ENCODE measurements at regions not wholly inside any gene's neighbourhood (a gene's known extent, or its start where the extent isn't known, plus 50 kb on each side); places are given as distances from the start of the nearest gene placed in this dataset.

GRCh38 chr13:39100996-39101738 is 62.9 kb downstream of the NHLRC3 start:
- Mint-ChIP-seq H3K27me3 (ENCODE audit: low read depth) (no peaks in the 10 kb centered on the region), H3K36me3 (ENCODE audit: low read depth) (no peaks in the 10 kb centered on the region), H3K4me1 (ENCODE audit: low read depth) (no peaks in the 10 kb centered on the region), H3K9me3 (no peaks in the 10 kb centered on the region), H3K27ac (no peak overlapping the region), H3K4me3 (no peak overlapping the region)

DNA sequence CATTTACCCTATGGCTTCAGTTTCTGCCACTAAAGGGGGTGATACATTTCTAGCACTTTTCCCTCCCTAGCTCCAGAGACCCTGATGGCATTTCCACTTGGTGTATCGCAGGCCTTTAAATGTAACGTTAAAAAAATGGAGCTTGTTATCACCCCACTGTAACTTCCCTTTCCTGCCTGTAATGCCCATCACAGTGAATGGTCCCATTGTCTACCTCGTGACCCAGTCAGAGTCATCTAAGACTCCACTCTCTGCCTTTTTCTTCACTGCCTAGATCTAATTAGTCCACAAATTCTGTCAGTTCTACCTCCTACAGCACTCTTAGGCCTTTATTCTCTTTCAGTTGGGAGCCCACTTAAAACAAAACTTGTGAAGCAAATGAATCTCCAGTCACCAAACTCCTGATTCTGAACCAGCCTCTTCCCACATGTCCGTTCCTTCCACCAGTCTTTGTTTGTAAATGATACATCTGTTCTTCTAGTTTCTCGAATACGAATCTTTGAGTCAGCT is 64.8 kb downstream of the NHLRC3 start:
- Mint-ChIP-seq H3K9me3 (no peaks in the 10 kb centered on the region), H3K36me3 (ENCODE audit: low read depth) (no peaks in the 10 kb centered on the region)

GRCh38 chr13:39105110-39105509 is 66.9 kb downstream of the NHLRC3 start:
- Mint-ChIP-seq H3K27me3 (ENCODE audit: low read depth) (peaks cover 12% of the 10 kb centered on the region), H3K27ac (no peak overlapping the region), H3K4me3 (no peak overlapping the region), H3K4me1 (ENCODE audit: low read depth) (no peaks in the 10 kb centered on the region), H3K9me3 (no peaks in the 10 kb centered on the region), H3K36me3 (ENCODE audit: low read depth) (no peaks in the 10 kb centered on the region)

More for the DNA sequence above, 64.8 kb downstream of the NHLRC3 start:
- Mint-ChIP-seq H3K4me3 (no peak overlapping the region), H3K27ac (no peak overlapping the region), H3K4me1 (ENCODE audit: low read depth) (no peaks in the 10 kb centered on the region), H3K27me3 (ENCODE audit: low read depth) (no peaks in the 10 kb centered on the region)

DNA sequence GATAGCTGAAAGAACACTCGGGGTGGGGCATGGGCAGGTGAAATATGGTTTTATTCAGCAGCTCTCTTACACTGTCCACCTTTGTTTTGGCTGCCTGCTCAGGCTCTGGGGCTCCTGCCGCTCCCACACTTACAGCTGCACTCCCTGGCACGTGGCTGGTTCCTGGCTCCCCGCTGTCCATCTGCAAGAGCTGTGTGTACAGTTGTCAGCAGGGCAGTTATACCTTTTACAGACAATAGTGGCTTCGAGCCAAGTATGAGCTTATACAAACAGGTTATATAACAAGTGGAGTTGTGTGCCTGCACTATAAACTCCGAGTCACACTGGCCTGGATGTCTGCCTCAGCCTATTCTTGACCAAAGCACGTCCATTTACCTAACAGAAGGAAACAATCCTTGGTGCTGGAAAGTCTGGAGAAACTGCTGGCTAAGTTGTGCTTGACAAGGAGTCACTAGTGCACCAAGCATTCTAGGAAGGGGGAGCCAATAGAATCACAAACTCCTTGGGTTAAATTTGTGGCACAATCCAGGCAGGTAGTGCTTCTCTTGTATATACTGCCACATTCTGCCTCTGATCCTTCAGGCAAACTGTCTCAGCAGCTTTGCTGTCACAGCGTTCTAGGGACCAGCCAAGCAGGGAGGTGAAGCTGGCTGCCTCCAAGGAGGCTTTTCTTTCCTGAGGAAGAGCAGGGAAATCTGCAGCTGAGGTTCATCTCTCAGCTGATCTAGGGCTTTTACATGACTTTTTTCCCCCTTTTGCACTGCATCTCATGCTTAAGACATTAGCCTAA is 68.2 kb downstream of the NHLRC3 start:
- Mint-ChIP-seq H3K4me1 (ENCODE audit: low read depth) (no peaks in the 10 kb centered on the region), H3K27ac (no peak overlapping the region), H3K9me3 (no peaks in the 10 kb centered on the region), H3K27me3 (ENCODE audit: low read depth) (peaks cover 12% of the 10 kb centered on the region), H3K36me3 (ENCODE audit: low read depth) (no peaks in the 10 kb centered on the region), H3K4me3 (no peak overlapping the region)

- Mint-ChIP-seq H3K4me3 (no peak overlapping the region), H3K9me3 (no peaks in the 10 kb centered on the region), H3K36me3 (ENCODE audit: low read depth) (no peaks in the 10 kb centered on the region)
These were observed 69.3 kb downstream of the NHLRC3 start for GRCh38 chr13:39107561-39107960.

DNA sequence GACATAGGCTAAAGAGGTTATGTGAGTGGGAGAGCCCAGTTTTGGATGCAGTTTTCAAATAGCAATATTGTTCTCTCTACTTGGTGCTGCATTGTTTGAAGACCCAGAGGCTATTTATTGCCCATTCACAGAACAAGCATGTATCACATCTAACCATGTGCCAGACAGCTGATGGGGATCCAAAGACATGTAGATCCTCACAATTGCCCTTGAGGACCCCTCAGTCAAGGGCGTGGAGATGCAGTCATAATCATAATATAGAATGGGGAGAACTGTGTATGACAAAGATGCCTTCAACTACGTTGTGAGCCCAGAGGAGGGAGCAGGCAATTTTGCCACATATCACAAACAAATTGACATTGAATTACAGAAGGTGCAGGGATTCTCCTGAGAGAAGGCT is 70.5 kb downstream of the NHLRC3 start:
- no peaks in the 10 kb centered on the region for H3K4me1 Mint-ChIP-seq (ENCODE audit: low read depth)
- no peak overlapping the region for H3K4me3 Mint-ChIP-seq
- peaks cover 12% of the 10 kb centered on the region for H3K27me3 Mint-ChIP-seq (ENCODE audit: low read depth)
- no peak overlapping the region for H3K27ac Mint-ChIP-seq
- H3K9me3 Mint-ChIP-seq = no peaks in the 10 kb centered on the region
- no peaks in the 10 kb centered on the region for H3K36me3 Mint-ChIP-seq (ENCODE audit: low read depth)

More at GRCh38 chr13:39107561-39107960, 69.3 kb downstream of the NHLRC3 start:
- Mint-ChIP-seq H3K27me3 (ENCODE audit: low read depth) (peaks cover 12% of the 10 kb centered on the region), H3K27ac (no peak overlapping the region), H3K4me1 (ENCODE audit: low read depth) (no peaks in the 10 kb centered on the region)

- Mint-ChIP-seq H3K27me3 (ENCODE audit: low read depth) (peaks cover 14% of the 10 kb centered on the region), H3K4me1 (ENCODE audit: low read depth) (no peaks in the 10 kb centered on the region), H3K36me3 (ENCODE audit: low read depth) (no peaks in the 10 kb centered on the region), H3K4me3 (no peak overlapping the region), H3K27ac (no peak overlapping the region), H3K9me3 (no peaks in the 10 kb centered on the region)
These were observed 72.4 kb downstream of the NHLRC3 start for GRCh38 chr13:39110518-39111097.

GRCh38 chr13:39111145-39111544 is 72.9 kb downstream of the NHLRC3 start:
- Mint-ChIP-seq H3K9me3 (no peaks in the 10 kb centered on the region), H3K27ac (no peak overlapping the region), H3K36me3 (ENCODE audit: low read depth) (no peaks in the 10 kb centered on the region), H3K4me1 (ENCODE audit: low read depth) (no peaks in the 10 kb centered on the region), H3K4me3 (no peak overlapping the region), H3K27me3 (ENCODE audit: low read depth) (peaks cover 15% of the 10 kb centered on the region)

DNA sequence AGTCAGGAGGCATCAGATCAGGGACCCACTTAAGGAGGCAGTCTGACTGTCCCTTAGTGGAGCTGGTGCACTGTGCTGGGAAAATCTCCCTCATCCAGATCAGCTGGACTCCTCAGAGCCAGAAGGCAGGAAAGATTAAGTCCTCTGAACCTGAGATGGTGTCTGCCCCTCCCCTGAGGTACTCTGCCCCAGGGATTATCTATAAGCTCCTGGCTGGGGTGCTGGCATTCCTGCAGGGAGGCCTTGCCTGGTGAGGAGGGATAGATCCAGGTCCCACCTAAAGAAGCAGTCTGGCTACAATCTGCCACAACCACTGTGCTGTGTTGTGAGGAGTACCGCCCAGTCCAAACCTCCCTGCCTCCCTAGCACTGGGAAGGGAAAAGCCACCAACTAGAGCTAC is 81.2 kb downstream of the NHLRC3 start:
- Mint-ChIP-seq H3K27ac (no peak overlapping the region), H3K27me3 (ENCODE audit: low read depth) (peaks cover 3% of the 10 kb centered on the region), H3K4me1 (ENCODE audit: low read depth) (no peaks in the 10 kb centered on the region), H3K9me3 (no peaks in the 10 kb centered on the region), H3K36me3 (ENCODE audit: low read depth) (no peaks in the 10 kb centered on the region), H3K4me3 (no peak overlapping the region)

DNA sequence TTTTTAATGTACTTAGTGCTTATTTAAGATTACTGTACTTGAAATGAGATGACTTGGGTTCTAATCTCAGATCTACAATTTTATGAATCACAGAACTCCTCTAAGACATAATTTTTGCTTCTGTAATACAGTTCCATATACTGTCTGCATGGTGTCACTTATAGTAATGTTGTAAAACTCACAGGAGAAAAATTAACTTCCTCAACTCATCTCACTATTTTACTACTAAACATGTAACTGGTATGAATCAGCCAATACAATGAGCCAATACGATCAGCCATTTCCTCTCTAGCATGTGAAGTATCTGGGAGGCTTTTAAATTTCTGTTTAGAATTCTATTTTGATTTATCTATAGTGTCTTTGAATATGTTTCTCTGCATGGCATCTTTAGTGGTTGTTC is 85.3 kb downstream of the NHLRC3 start:
- Mint-ChIP-seq H3K9me3 (no peaks in the 10 kb centered on the region), H3K27ac (no peak overlapping the region), H3K27me3 (ENCODE audit: low read depth) (no peaks in the 10 kb centered on the region), H3K36me3 (ENCODE audit: low read depth) (no peaks in the 10 kb centered on the region), H3K4me1 (ENCODE audit: low read depth) (no peaks in the 10 kb centered on the region), H3K4me3 (no peak overlapping the region)

DNA sequence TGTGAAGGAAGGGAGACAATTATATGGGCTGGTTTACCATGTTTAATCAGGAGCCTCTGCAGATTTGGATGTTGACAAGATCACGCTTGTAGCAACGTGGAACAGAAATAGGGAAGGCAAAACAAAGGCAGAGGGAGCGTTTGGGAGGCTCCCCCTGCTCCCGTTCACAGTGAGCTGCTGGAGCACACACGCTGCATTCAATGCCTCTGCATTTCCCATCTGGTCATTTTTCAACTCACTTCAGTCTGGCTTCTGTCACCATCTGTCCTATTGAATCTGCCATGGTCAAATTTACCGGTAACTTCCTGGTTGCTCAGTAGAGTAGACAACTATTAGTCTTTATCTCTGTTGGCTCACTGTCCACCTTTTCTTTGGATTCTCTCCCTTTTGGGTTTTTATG is 91.0 kb downstream of the NHLRC3 start:
- no peak overlapping the region for H3K4me3 Mint-ChIP-seq
- H3K9me3 Mint-ChIP-seq = no peaks in the 10 kb centered on the region
- H3K27ac Mint-ChIP-seq = no peak overlapping the region
- H3K4me1 Mint-ChIP-seq (ENCODE audit: low read depth) = no peaks in the 10 kb centered on the region
- no peaks in the 10 kb centered on the region for H3K27me3 Mint-ChIP-seq (ENCODE audit: low read depth)
- no peaks in the 10 kb centered on the region for H3K36me3 Mint-ChIP-seq (ENCODE audit: low read depth)

GRCh38 chr13:39130301-39130700 is 92.0 kb downstream of the NHLRC3 start:
- no peaks in the 10 kb centered on the region for H3K27me3 Mint-ChIP-seq (ENCODE audit: low read depth)
- no peak overlapping the region for H3K4me3 Mint-ChIP-seq
- H3K9me3 Mint-ChIP-seq = no peaks in the 10 kb centered on the region
- H3K27ac Mint-ChIP-seq = no peak overlapping the region
- H3K4me1 Mint-ChIP-seq (ENCODE audit: low read depth) = no peaks in the 10 kb centered on the region
- H3K36me3 Mint-ChIP-seq (ENCODE audit: low read depth) = no peaks in the 10 kb centered on the region

- H3K9me3 Mint-ChIP-seq = no peaks in the 10 kb centered on the region
- H3K27me3 Mint-ChIP-seq (ENCODE audit: low read depth) = no peaks in the 10 kb centered on the region
- H3K36me3 Mint-ChIP-seq (ENCODE audit: low read depth) = no peaks in the 10 kb centered on the region
- no peaks in the 10 kb centered on the region for H3K4me1 Mint-ChIP-seq (ENCODE audit: low read depth)
- no peak overlapping the region for H3K27ac Mint-ChIP-seq
- H3K4me3 Mint-ChIP-seq = no peak overlapping the region
These were observed 94.3 kb downstream of the NHLRC3 start for GRCh38 chr13:39132286-39133230.

DNA sequence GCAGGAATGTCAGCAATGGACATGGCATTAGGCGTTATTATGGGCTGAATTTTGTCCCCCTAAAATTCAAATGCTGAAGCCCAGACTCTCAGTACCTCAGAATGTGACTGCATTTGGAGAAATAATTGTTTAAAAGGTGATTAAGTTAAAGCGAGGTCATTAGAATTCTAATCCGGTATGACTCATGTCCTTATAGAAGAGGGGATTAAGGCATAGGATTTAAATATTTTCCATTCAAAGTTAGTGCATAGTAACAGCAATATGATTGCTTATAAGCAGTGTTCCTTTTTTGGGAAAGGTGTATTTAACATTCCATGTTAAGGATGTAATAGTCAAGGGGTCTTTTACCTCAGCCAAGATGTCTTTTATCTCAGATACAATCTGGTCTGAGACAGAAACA is 95.5 kb downstream of the NHLRC3 start:
- no peak overlapping the region for H3K27ac Mint-ChIP-seq
- no peaks in the 10 kb centered on the region for H3K27me3 Mint-ChIP-seq (ENCODE audit: low read depth)
- no peaks in the 10 kb centered on the region for H3K4me1 Mint-ChIP-seq (ENCODE audit: low read depth)
- no peaks in the 10 kb centered on the region for H3K36me3 Mint-ChIP-seq (ENCODE audit: low read depth)
- H3K9me3 Mint-ChIP-seq = no peaks in the 10 kb centered on the region
- no peak overlapping the region for H3K4me3 Mint-ChIP-seq

Measured in T-helper 1 cell treated with Interleukin-12 subunit alpha and Interleukin-12 subunit beta and Interleukin-4 antibody, amounts not matched to agents 30 μg/mL and 1 μg/mL, for 36 hours (primary cell).